ENCODE measurements at regions not wholly inside any gene's neighbourhood (a gene's known extent, or its start where the extent isn't known, plus 50 kb on each side); places are given as distances from the start of the nearest gene placed in this dataset.

GRCh38 chr1:234990874-234991801, 137.5 kb downstream of the TOMM20 start:
- Mint-ChIP-seq H3K27me3 (ENCODE audit: low read depth) (no peaks in the 10 kb centered on the region), H3K4me3 (no peak overlapping the region), H3K9me3 (no peaks in the 10 kb centered on the region), H3K27ac (peak overlapping the region; percentile 21 to 51 (median 23)), H3K36me3 (ENCODE audit: low read depth) (no peaks in the 10 kb centered on the region), H3K4me1 (peaks cover 45% of the 10 kb centered on the region)
- no peak for TF ChIP-seq CTCF (IDR thresholded peaks at IDR 0.05; ENCODE audit: unreplicated experiment in 3 of 3)

- no peak for TF ChIP-seq CTCF (IDR thresholded peaks at IDR 0.05; ENCODE audit: unreplicated experiment in 3 of 3)
- H3K4me1 Mint-ChIP-seq, result peaks cover 50% of the 10 kb centered on the region
- H3K36me3 Mint-ChIP-seq (ENCODE audit: low read depth), result no peaks in the 10 kb centered on the region
- no peak overlapping the region for H3K4me3 Mint-ChIP-seq
- H3K27me3 Mint-ChIP-seq (ENCODE audit: low read depth), result no peaks in the 10 kb centered on the region
- H3K9me3 Mint-ChIP-seq, result no peaks in the 10 kb centered on the region
- peak overlapping the region; percentile 21 to 51 (median 23) for H3K27ac Mint-ChIP-seq
Observed at GRCh38 chr1:234990328-234990675, 138.3 kb downstream of the TOMM20 start.

- Mint-ChIP-seq H3K27ac (peak overlapping the region; percentile 51 to 98 (median 97)), H3K4me3 (no peak overlapping the region), H3K36me3 (ENCODE audit: low read depth) (no peaks in the 10 kb centered on the region), H3K27me3 (ENCODE audit: low read depth) (no peaks in the 10 kb centered on the region), H3K9me3 (no peaks in the 10 kb centered on the region), H3K4me1 (peaks cover 48% of the 10 kb centered on the region)
- no peak for TF ChIP-seq CTCF (IDR thresholded peaks at IDR 0.05; ENCODE audit: unreplicated experiment in 3 of 3)
Observed at GRCh38 chr1:234989479-234990327, 138.9 kb downstream of the TOMM20 start.

- no peak overlapping the region for H3K4me3 Mint-ChIP-seq
- no peaks in the 10 kb centered on the region for H3K9me3 Mint-ChIP-seq
- no peaks in the 10 kb centered on the region for H3K27me3 Mint-ChIP-seq (ENCODE audit: low read depth)
- H3K4me1 Mint-ChIP-seq, result peaks cover 54% of the 10 kb centered on the region
- no peak for TF ChIP-seq CTCF (IDR thresholded peaks at IDR 0.05; ENCODE audit: unreplicated experiment in 3 of 3)
- H3K27ac Mint-ChIP-seq, result peak overlapping the region; percentile 45 to 98 (median 97)
- no peaks in the 10 kb centered on the region for H3K36me3 Mint-ChIP-seq (ENCODE audit: low read depth)
Observed at GRCh38 chr1:234989019-234989418, 139.6 kb downstream of the TOMM20 start.

GRCh38 chr1:234988536-234988935, 140.1 kb downstream of the TOMM20 start:
- Mint-ChIP-seq H3K27ac (peak overlapping the region; percentile 97 to 98 (median 97)), H3K4me1 (peaks cover 58% of the 10 kb centered on the region), H3K9me3 (no peaks in the 10 kb centered on the region), H3K27me3 (ENCODE audit: low read depth) (no peaks in the 10 kb centered on the region), H3K36me3 (ENCODE audit: low read depth) (no peaks in the 10 kb centered on the region), H3K4me3 (no peak overlapping the region)
- no peak for TF ChIP-seq CTCF (IDR thresholded peaks at IDR 0.05; ENCODE audit: unreplicated experiment in 3 of 3)
